K562 (cell line): ENCODE measurements at regions not wholly inside any gene's neighbourhood (a gene's known extent, or its start where the extent isn't known, plus 50 kb on each side); places are given as distances from the start of the nearest gene placed in this dataset.

Experiments
- ATAC-seq: fragments of 200-7000 bp; cut with Tn5 transposase; 3 replicates; pipeline ENCODE4 v1.9.1; 2020; ENCODE audit warnings: moderate library complexity
- BruUV-seq: library from RNA; stranded (reverse); fragments of 400-500 nt; replicated peaks from 2 replicates; lab custom pipeline; 2021; lab: Mats Ljungman, UMichigan
- CTCF ChIA-PET: fragments of 300-600 bp; formaldehyde crosslinking; extraction: SDS; loops from one replicate; lab custom pipeline; 2021; ENCODE audit warnings: low intra/inter-chr PET ratio; lab: Yijun Ruan, JAX
- POLR2A ChIA-PET: fragments of 300-600, 350-650 bp; sonication (Branson Sonifier 250); formaldehyde crosslinking; extraction: SDS; loops from one replicate; lab custom pipeline; 2021; ENCODE audit warnings: antibody characterized with exemption, inconsistent platforms; lab: Yijun Ruan, JAX
- DNase-seq, 4 experiments: peaks; one replicate each; pipeline versions ENCODE4 v3.0.0 to v3.0.0-alpha.2; 2011 to 2018; ENCODE audit warnings: low spot score in 3 of 4, mixed read lengths in 3 of 4; ENCODE audit errors: extremely low read depth in 1 of 4
- FAIRE-seq: peaks from 2 replicates; lab custom pipeline; 2011; peaks lifted over from hg19 to GRCh38; lab: Jason Lieb, UNC
- H2AFZ ChIP-seq: 2 replicates; pipeline ENCODE4 v1.6.0; 2011; ENCODE audit warnings: low read depth, low read length, control low read depth, inconsistent platforms
- H3K27ac ChIP-seq: fragments of 200-600 bp; 3 replicates; pipeline ENCODE4 v1.8.0; 2011; ENCODE audit warnings: low read depth, mild to moderate bottlenecking, control low read depth, inconsistent platforms, low read length, moderate library complexity, mixed read lengths; ENCODE audit errors: extremely low read depth
- H3K27me3 ChIP-seq, 2 experiments: fragments of 300-600 bp in 1 of 2; 2 replicates in 1 of 2; 3 replicates in 1 of 2; pipeline versions ENCODE4 v1.6.0 to v1.8.0; 2011; ENCODE audit warnings: inconsistent platforms in 2 of 2, low read length in 2 of 2, mild to moderate bottlenecking in 1 of 2, mixed read lengths in 1 of 2, moderate library complexity in 1 of 2; ENCODE audit not compliant: control insufficient read depth in 2 of 2, insufficient read depth in 2 of 2
- H3K36me3 ChIP-seq: fragments of 300-600 bp; 3 replicates; pipeline ENCODE4 v1.8.0; 2011; ENCODE audit warnings: mild to moderate bottlenecking, low read length, inconsistent platforms; ENCODE audit not compliant: control insufficient read depth, insufficient read depth
- H3K4me1 ChIP-seq, 2 experiments: fragments of 200-600 bp in 1 of 2; replicated peaks in 1 of 2; 2 replicates in 1 of 2; 3 replicates in 1 of 2; pipeline versions ENCODE4 v1.5.1 to v1.8.0; 2011; ENCODE audit warnings: inconsistent platforms in 2 of 2, low read length in 2 of 2, mild to moderate bottlenecking in 1 of 2, mixed read lengths in 1 of 2, moderate library complexity in 1 of 2; ENCODE audit not compliant: control insufficient read depth in 2 of 2, insufficient read depth in 2 of 2
- H3K4me2 ChIP-seq: 2 replicates; pipeline ENCODE4 v1.6.1; 2011; ENCODE audit warnings: low read length, control low read depth, inconsistent platforms, mixed read lengths; ENCODE audit not compliant: insufficient read depth
- H3K4me3 ChIP-seq: fragments of 200-600 bp; sonication (generic), shearing (Covaris generic); 2 replicates; pipeline ENCODE4 v1.5.1; 2016; ENCODE audit warnings: control low read depth, inconsistent platforms
- H3K79me2 ChIP-seq: fragments of 200-600 bp; 3 replicates; pipeline ENCODE4 v1.8.0; 2011; ENCODE audit warnings: low read length, inconsistent platforms; ENCODE audit not compliant: control insufficient read depth, insufficient read depth
- H3K9ac ChIP-seq, 2 experiments: 2 replicates each; pipeline versions ENCODE4 v1.6.0 to v1.6.1; 2011; ENCODE audit warnings: low read depth in 2 of 2, low read length in 2 of 2, control low read depth in 1 of 2, inconsistent platforms in 1 of 2, mild to moderate bottlenecking in 1 of 2, mixed read lengths in 1 of 2; ENCODE audit not compliant: insufficient read depth in 1 of 2
- H3K9me1 ChIP-seq: one replicate; pipeline ENCODE4 v1.6.0; 2011; ENCODE audit warnings: inconsistent platforms, mild to moderate bottlenecking, low read length, moderate library complexity; ENCODE audit not compliant: control insufficient read depth, insufficient read depth
- H3K9me3 ChIP-seq: replicated peaks from 2 replicates; pipeline ENCODE4 v1.5.1; 2011; ENCODE audit warnings: low read depth, low read length, inconsistent platforms; ENCODE audit not compliant: control insufficient read depth, insufficient read depth
- H4K20me1 ChIP-seq: replicated peaks from 2 replicates; pipeline ENCODE4 v1.6.1; 2011; ENCODE audit warnings: low read length, inconsistent platforms, mixed read lengths; ENCODE audit not compliant: control insufficient read depth, insufficient read depth
- FOXP1 ChIP-seq: sonication (generic); formaldehyde crosslinking; IDR thresholded peaks from 2 replicates; pipeline ENCODE4 v1.8.0; 2022; ENCODE audit warnings: mild to moderate bottlenecking, missing genetic modification reagents
- KAT8 ChIP-seq: fragments of 450-650 bp; IDR thresholded peaks from 2 replicates; pipeline ENCODE4 v1.6.1; 2016; ENCODE audit warnings: low read depth, mild to moderate bottlenecking
- NFIC ChIP-seq: fragments of 450-650 bp; IDR thresholded peaks from 2 replicates; pipeline ENCODE4 v1.6.1; 2017; ENCODE audit warnings: mild to moderate bottlenecking, inconsistent platforms
- NONO ChIP-seq, 2 experiments: fragments of 200-400 bp in 1 of 2; fragments of 450-650 bp in 1 of 2; formaldehyde crosslinking in 1 of 2; IDR thresholded peaks; 2 replicates each; pipeline ENCODE4 v1.6.1; 2017; ENCODE audit warnings: low read depth in 2 of 2, mild to moderate bottlenecking in 2 of 2, moderate library complexity in 2 of 2, low read length in 1 of 2
- NR4A1 ChIP-seq, 2 experiments: fragments of 250-450 bp in 1 of 2; fragments of 450-650 bp in 1 of 2; sonication (Bioruptor Pico) in 1 of 2; IDR thresholded peaks; 2 replicates each; pipeline versions ENCODE4 v1.4.0 to v1.6.1; 2016 to 2020; ENCODE audit warnings: mild to moderate bottlenecking in 2 of 2, missing compliant biosample characterization in 1 of 2, missing genetic modification characterization in 1 of 2, moderate library complexity in 1 of 2
- PHTF2 ChIP-seq: fragments of 250-450 bp; sonication (Bioruptor Pico); IDR thresholded peaks from 2 replicates; pipeline ENCODE4 v1.5.0; 2021; ENCODE audit warnings: mild to moderate bottlenecking
- PTBP1 ChIP-seq: fragments of 200-400 bp; formaldehyde crosslinking; IDR thresholded peaks from 2 replicates; pipeline ENCODE4 v1.6.1; 2017; ENCODE audit warnings: low read depth, low read length
- RUNX1 ChIP-seq: sonication (generic); IDR thresholded peaks from 2 replicates; pipeline ENCODE4 v1.6.1; 2016; ENCODE audit warnings: antibody characterized with exemption, low read depth
- SP2 ChIP-seq: IDR thresholded peaks from 2 replicates; pipeline ENCODE4 v1.6.1; 2011; ENCODE audit warnings: mild to moderate bottlenecking, low read depth, low read length, moderate library complexity; ENCODE audit not compliant: poor library complexity, severe bottlenecking; ENCODE audit errors: extremely low read depth
- XRCC4 ChIP-seq: IDR thresholded peaks from one replicate; pipeline ENCODE4 v1.6.1; 2011; ENCODE audit not compliant: insufficient read depth, insufficient read length; ENCODE audit errors: extremely low read depth
- XRCC5 ChIP-seq: fragments of 200-400 bp; formaldehyde crosslinking; IDR thresholded peaks from 2 replicates; pipeline ENCODE4 v1.6.1; 2017; ENCODE audit warnings: low read depth, mild to moderate bottlenecking, low read length
- ZFP36 ChIP-seq: fragments of 150-350 bp; IDR thresholded peaks from 2 replicates; pipeline ENCODE4 v1.6.1; 2018; ENCODE audit warnings: low read length, low read depth; ENCODE audit not compliant: partially characterized antibody
- ZMIZ1 ChIP-seq, 2 experiments: fragments of 150-350 bp in 1 of 2; IDR thresholded peaks; 2 replicates each; pipeline ENCODE4 v1.6.1; 2012 to 2016; ENCODE audit warnings: low read depth in 2 of 2, low read length in 2 of 2, mild to moderate bottlenecking in 1 of 2, moderate library complexity in 1 of 2
- ZNF174 ChIP-seq: fragments of 250-450 bp; sonication (Bioruptor Pico); IDR thresholded peaks from 2 replicates; pipeline ENCODE4 v1.4.0; 2020; ENCODE audit warnings: mild to moderate bottlenecking
- WGBS: fragments of 100-300 bp; shearing (Covaris generic); methylation state at CpG from one replicate; pipeline ENCODE4 v1.1.6; 2016; ENCODE audit warnings: low coverage, mixed read lengths; ENCODE audit not compliant: insufficient coverage; ENCODE audit errors: missing lambda C conversion rate; 5-methylcytosine and 5-hydroxymethylcytosine counted together
- in situ Hi-C: fragments of 300-500 bp; cut with MboI; formaldehyde crosslinking; loops from 4 replicates; pipeline ENCODE4 v1.15.0; 2018; ENCODE audit warnings: inconsistent platforms, mixed read lengths
- intact Hi-C: fragments of 100-400 bp; cut with micrococcal nuclease; formaldehyde crosslinking; loops from 2 replicates; pipeline ENCODE4 v1.14.2; 2022

GRCh38 chr16:54806378-54806777 lies 124.3 kb upstream of the IRX5 start:
- H3K27me3 ChIP-seq = no peaks in the 10 kb centered on the region; a peak in 2 of 5 replicates
- no peaks in the 10 kb centered on the region for H3K9me1 ChIP-seq
- H3K9ac ChIP-seq = no peak overlapping the region
- no peaks in the 10 kb centered on the region; a peak in 1 of 5 replicates for H3K4me1 ChIP-seq
- no peaks in the 10 kb centered on the region for H3K36me3 ChIP-seq
- FAIRE-seq (no peak), DNase-seq (no peak), ATAC-seq (no peak)
- BruUV-seq = no TSS peak
- WGBS = 5% methylated on average over 6 of the region's 6 CpGs
- no peaks in the 10 kb centered on the region for H3K9me3 ChIP-seq
- intact Hi-C loops = no loop called here
- no peak overlapping the region for H3K4me2 ChIP-seq
- POLR2A ChIA-PET = interaction anchor here (1.0 kb wide), 1 partner anchor 9 kb away, joined by 3 read pairs; no protein-coding TSS in a partner anchor
- TF ChIP-seq NFIC = peak; percentile 50; the same call in 1 of the 2 replicates
- no peak for TF ChIP-seq SP2
- TF ChIP-seq, all 486 proteins: peak for 1
- H3K79me2 ChIP-seq = no peaks in the 10 kb centered on the region
- in situ Hi-C loops = no loop called here
- H3K27ac ChIP-seq = no peak overlapping the region
- no peak overlapping the region for H3K4me3 ChIP-seq
- no peaks in the 10 kb centered on the region for H4K20me1 ChIP-seq
- CTCF ChIA-PET = no interaction called here
- no peak overlapping the region for H2AFZ ChIP-seq

- WGBS = 0% methylated on average over 4 of the region's 4 CpGs
- H3K79me2 ChIP-seq = no peaks in the 10 kb centered on the region
- in situ Hi-C loops = no loop called here
- TF ChIP-seq NONO (IDR thresholded peaks at IDR 0.05; ENCODE audit: low read depth in 2 of 2, low read length in 1 of 2) (no peak), PTBP1 (no peak), ZNF174 (CRISPR knock-in tag) (no peak), XRCC5 (no peak), PHTF2 (CRISPR knock-in tag) (no peak), NR4A1 (CRISPR knock-in tag; IDR thresholded peaks at IDR 0.05) (no peak), NR4A1 (tag; IDR thresholded peaks at IDR 0.05) (no peak), XRCC4 (no peak), RUNX1 (no peak), ZMIZ1 (IDR thresholded peaks at IDR 0.05; ENCODE audit: low read depth in 2 of 2, low read length in 2 of 2) (no peak), FOXP1 (no peak), KAT8 (no peak), ZFP36 (no peak)
These were observed 125.0 kb upstream of the IRX5 start for GRCh38 chr16:54805648-54806047.

More at GRCh38 chr16:54805648-54806047, 125.0 kb upstream of the IRX5 start:
- Histone ChIP-seq H3K9ac (no peak overlapping the region), H3K4me1 (no peaks in the 10 kb centered on the region; a peak in 1 of 5 replicates), H2AFZ (no peak overlapping the region), H3K27ac (no peak overlapping the region), H3K4me2 (no peak overlapping the region), H3K4me3 (no peak overlapping the region), H3K9me1 (no peaks in the 10 kb centered on the region), H4K20me1 (no peaks in the 10 kb centered on the region), H3K9me3 (no peaks in the 10 kb centered on the region), H3K27me3 (no peaks in the 10 kb centered on the region; a peak in 2 of 5 replicates), H3K36me3 (no peaks in the 10 kb centered on the region)
- ChIA-PET POLR2A (no interaction called here), CTCF (no interaction called here)
- FAIRE-seq (no peak), DNase-seq (no peak), ATAC-seq (no peak)
- intact Hi-C loops = no loop called here
- BruUV-seq = no TSS peak
